ENCODE measurements at regions not wholly inside any gene's neighbourhood (a gene's known extent, or its start where the extent isn't known, plus 50 kb on each side); places are given as distances from the start of the nearest gene placed in this dataset.

Small RNA genes in the stretch of these regions (small RNA-seq; reads per million reads assigned to genes)
- gene SNRPCP14: 0 reads per million in 2 experiments
